Coronary artery (tissue), 2 donors: ENCODE measurements at regions not wholly inside any gene's neighbourhood (a gene's known extent, or its start where the extent isn't known, plus 50 kb on each side); places are given as distances from the start of the nearest gene placed in this dataset.

ENCODE experiments used
- DNase-seq: peaks from one replicate; pipeline ENCODE4 v3.0.0-alpha.2; 2017; ENCODE audit warnings: low spot score
- H3K27ac ChIP-seq, 2 donors: fragments of 200-600 bp; sonication (generic); one replicate each; pipeline ENCODE4 v1.5.1; 2016 to 2019
- H3K4me3 ChIP-seq: fragments of 200-600 bp; sonication (generic); 2 replicates; pipeline ENCODE4 v1.5.1; 2016; ENCODE audit warnings: mild to moderate bottlenecking, moderate library complexity
- TF ChIP-seq, protein P1 (sequence below): fragments of 200-600 bp; sonication (generic); IDR thresholded peaks from one replicate; pipeline ENCODE4 v1.5.1; 2019; ENCODE audit warnings: antibody characterized with exemption

DNA sequence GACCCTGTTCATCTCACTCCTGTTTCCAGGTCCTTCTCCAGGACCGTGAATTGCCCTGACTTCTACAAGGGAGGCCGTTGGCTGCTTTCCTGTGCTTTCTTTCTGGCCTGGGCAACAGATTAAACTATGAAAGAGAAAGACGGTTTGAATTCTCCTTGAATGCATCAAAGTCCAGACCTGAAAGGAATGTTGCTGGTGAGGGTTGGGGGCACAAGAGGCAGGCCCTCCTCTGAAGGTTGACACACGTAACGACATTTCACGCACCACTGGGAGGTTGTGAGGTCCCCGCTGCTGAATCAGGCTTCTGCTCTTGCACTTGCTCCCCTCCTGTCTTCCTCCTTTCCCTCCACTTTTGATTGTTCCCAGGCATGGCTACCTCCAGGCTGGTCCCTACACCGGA, 141.9 kb downstream of the CYRIA start:
- H3K27ac ChIP-seq, result no peak overlapping the region
- DNase-seq, result no peak
- TF ChIP-seq, protein P1, sequence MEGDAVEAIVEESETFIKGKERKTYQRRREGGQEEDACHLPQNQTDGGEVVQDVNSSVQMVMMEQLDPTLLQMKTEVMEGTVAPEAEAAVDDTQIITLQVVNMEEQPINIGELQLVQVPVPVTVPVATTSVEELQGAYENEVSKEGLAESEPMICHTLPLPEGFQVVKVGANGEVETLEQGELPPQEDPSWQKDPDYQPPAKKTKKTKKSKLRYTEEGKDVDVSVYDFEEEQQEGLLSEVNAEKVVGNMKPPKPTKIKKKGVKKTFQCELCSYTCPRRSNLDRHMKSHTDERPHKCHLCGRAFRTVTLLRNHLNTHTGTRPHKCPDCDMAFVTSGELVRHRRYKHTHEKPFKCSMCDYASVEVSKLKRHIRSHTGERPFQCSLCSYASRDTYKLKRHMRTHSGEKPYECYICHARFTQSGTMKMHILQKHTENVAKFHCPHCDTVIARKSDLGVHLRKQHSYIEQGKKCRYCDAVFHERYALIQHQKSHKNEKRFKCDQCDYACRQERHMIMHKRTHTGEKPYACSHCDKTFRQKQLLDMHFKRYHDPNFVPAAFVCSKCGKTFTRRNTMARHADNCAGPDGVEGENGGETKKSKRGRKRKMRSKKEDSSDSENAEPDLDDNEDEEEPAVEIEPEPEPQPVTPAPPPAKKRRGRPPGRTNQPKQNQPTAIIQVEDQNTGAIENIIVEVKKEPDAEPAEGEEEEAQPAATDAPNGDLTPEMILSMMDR, result no peak
- H3K4me3 ChIP-seq, result no peak overlapping the region

DNA sequence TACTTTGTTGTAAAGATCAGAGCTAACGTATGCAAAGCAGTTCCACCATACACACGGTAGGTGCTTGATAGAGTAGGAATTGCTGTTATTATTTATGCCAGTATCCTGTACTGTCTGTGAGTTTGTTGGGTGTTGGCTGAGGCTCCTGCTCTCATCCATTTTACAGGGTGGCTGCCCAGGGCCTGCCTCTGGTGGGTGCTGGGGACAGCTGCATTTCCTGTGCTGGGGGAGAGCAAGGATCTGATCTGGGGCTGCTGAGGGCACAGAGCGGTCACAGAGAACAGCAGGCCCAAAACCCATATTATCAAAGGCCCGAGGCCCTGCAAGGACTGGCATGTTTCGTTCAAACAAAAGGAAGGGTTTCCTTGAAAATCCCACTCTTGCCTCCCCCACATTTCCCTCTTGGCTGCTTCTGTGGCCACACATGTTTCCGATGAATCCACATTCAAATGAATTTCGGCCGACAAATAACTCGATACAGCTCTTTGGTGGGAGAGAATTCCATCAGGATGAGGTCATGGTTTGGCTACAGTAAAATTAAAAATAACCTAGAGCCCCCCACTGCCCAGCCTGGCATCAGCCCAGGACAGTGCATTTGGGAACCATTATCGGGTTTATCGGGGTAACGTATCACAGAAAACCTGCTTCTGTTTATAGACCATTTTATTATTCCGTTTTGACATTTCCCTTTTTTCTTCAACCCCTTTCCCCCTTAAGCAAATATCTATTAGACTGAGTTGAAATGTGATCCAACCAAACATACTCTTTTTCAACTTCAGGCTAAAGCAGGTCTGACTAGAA, 143.4 kb downstream of the CYRIA start:
- Histone ChIP-seq H3K4me3 (no peak overlapping the region), H3K27ac (no peak overlapping the region)
- no peak for DNase-seq
- TF ChIP-seq, protein P1, result no peak

DNA sequence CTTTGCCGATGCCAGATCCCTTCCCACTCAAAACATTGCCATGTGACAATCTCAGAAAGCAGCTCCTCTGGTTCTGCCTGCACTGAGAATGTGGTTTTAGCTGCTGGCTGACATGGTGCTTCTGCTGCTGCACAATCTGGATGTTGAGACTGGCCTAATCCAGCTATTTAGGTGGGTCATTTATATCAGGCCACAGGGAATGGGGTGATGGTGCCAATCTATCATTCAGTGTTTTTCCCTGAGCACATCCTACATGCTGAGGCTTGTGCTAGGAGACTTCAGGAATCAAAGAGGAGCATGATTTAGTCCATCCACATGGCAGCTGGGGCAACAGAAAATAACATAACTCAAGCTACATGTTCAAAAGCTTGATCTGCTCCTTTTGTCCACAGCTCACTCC, 144.7 kb downstream of the CYRIA start:
- Histone ChIP-seq H3K4me3 (no peak overlapping the region), H3K27ac (no peak overlapping the region)
- no peak for DNase-seq
- TF ChIP-seq, protein P1, result no peak

DNA sequence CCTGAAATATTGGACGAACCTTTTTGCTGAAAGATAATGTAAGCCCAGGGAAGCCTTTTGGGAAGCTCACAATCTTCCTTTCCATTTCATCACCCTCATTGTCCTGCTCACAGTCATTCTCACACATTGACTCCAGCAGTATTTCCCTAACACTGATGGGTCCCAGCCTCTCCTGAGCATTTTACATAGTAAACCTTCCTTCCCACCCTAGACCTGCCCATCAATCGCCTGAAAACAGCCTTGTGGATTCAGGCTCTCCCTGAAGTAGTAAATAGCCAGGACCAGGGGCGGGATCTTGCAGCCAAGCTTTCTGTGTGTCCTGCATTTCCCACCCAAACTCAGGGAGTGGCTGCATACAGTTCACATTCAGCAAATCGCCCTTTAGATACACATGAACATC, 149.9 kb downstream of the CYRIA start:
- H3K27ac ChIP-seq, result no peak overlapping the region
- no peak overlapping the region for H3K4me3 ChIP-seq
- TF ChIP-seq, protein P1, result no peak
- DNase-seq, result no peak

DNA sequence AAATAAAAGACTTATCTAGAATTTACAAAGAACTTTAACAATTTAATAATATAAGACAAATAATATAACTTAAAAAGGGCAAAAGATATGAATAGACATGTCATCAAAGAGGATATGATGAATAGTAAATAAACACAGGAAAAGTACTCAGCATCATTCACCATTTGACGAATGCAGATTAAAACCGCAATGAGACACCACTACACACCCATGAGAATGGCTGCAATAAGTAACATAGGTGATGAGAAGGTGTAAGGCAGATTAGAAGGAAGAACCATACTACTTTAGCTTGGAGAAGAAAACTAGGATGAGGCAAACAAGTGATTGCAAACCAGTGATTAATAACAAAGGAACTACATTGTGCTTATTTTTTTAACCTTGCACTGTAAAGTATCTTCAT, 152.0 kb downstream of the CYRIA start:
- Histone ChIP-seq H3K4me3 (no peak overlapping the region), H3K27ac (no peak overlapping the region)
- DNase-seq, result no peak
- TF ChIP-seq, protein P1, result no peak

DNA sequence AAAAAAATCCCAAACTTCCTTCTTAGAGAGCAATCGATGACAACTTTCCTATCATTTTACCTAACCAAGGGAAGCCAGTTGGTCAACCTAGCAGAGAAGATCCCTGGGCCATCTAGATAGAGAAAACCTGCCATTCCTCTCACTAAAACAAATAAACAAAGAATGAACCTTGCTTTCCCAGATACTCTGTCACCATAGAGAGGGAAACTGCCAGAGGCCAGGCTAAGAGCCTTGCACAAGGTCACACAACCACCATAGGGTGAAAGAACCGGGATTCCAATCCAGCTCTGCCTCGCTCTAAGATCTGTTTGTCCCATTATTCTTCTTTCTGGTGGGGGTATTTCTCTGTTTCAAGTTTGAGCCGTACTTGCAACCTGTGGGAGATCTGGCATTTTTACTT, 154.6 kb downstream of the CYRIA start:
- no peak overlapping the region for H3K4me3 ChIP-seq
- H3K27ac ChIP-seq, result no peak overlapping the region
- TF ChIP-seq, protein P1, result no peak
- no peak for DNase-seq

DNA sequence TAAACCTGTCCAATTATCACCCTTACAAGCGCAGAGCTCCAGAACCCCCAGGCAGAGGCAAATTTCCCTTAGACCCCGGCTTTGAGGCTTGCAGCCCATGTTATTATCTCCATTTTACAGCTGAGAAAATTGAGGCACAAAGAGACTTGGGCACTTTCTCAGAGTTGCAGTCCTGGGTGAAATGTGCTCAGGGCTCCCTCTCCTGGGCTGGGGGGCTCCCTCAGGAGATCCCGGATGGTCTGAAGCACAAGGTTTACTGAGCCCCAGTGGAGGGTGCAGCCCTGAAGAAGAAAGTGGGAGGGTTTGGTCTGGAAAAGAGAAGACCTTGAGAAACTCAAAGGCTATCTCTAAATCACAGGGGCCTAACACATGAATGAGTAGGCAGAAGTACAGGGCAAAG, 156.6 kb downstream of the CYRIA start:
- Histone ChIP-seq H3K4me3 (no peak overlapping the region), H3K27ac (no peak overlapping the region)
- no peak for DNase-seq
- TF ChIP-seq, protein P1, result no peak
